Liver (tissue), 8 donors: ENCODE measurements at regions not wholly inside any gene's neighbourhood (a gene's known extent, or its start where the extent isn't known, plus 50 kb on each side); places are given as distances from the start of the nearest gene placed in this dataset.

ENCODE experiments used
- DNase-seq: peaks from one replicate; pipeline ENCODE4 v3.0.0-alpha.2; 2017; ENCODE audit warnings: low spot score
- H3K27ac ChIP-seq, 2 donors: one replicate each; pipeline ENCODE4 v1.7.0; 2013; ENCODE audit warnings: inconsistent platforms in 2 of 2, low read length in 2 of 2, control low read depth in 1 of 2, low read depth in 1 of 2, mild to moderate bottlenecking in 1 of 2
- H3K27me3 ChIP-seq, 4 donors: one replicate each; pipeline versions ENCODE4 v1.6.1 to v1.7.0; 2013; ENCODE audit warnings: low read length in 3 of 4, inconsistent platforms in 1 of 4, mild to moderate bottlenecking in 1 of 4, moderate library complexity in 1 of 4; ENCODE audit not compliant: control insufficient read depth in 4 of 4, insufficient read depth in 4 of 4
- H3K36me3 ChIP-seq, 4 donors: one replicate each; pipeline versions ENCODE4 v1.6.1 to v1.7.0; 2013; ENCODE audit warnings: low read length in 3 of 4, mild to moderate bottlenecking in 3 of 4, low read depth in 1 of 4, moderate library complexity in 1 of 4; ENCODE audit not compliant: control insufficient read depth in 4 of 4, insufficient read depth in 3 of 4
- H3K4me1 ChIP-seq, 4 donors: one replicate each; pipeline versions ENCODE4 v1.6.1 to v1.7.0; 2013; ENCODE audit warnings: low read length in 3 of 4, mild to moderate bottlenecking in 3 of 4, moderate library complexity in 1 of 4; ENCODE audit not compliant: control insufficient read depth in 4 of 4, insufficient read depth in 4 of 4
- H3K4me3 ChIP-seq, 3 donors: one replicate each; pipeline versions ENCODE4 v1.6.1 to v1.7.0; 2013; ENCODE audit warnings: low read length in 3 of 3, control low read depth in 1 of 3, low read depth in 1 of 3, mild to moderate bottlenecking in 1 of 3
- H3K9ac ChIP-seq, 2 donors: one replicate each; pipeline ENCODE4 v1.7.0; 2013; ENCODE audit warnings: low read length in 2 of 2, mild to moderate bottlenecking in 2 of 2, moderate library complexity in 2 of 2, control low read depth in 1 of 2, low read depth in 1 of 2
- H3K9me3 ChIP-seq, 4 donors: one replicate each; pipeline versions ENCODE4 v1.6.1 to v1.7.0; 2013; ENCODE audit warnings: low read length in 3 of 4; ENCODE audit not compliant: control insufficient read depth in 4 of 4
- ATF3 ChIP-seq: IDR thresholded peaks from 2 replicates; pipeline ENCODE4 v1.6.1; 2016; ENCODE audit warnings: antibody characterized with exemption
- CTCF ChIP-seq: fragments of 150-350 bp; IDR thresholded peaks from 2 replicates; pipeline ENCODE4 v1.5.1; 2017; ENCODE audit warnings: improper control_type of control experiment, low read depth, low read length; ENCODE audit not compliant: missing input control
- EGR1 ChIP-seq, 2 donors: IDR thresholded peaks; 2 replicates each; pipeline ENCODE4 v1.6.1; 2016 to 2018; ENCODE audit warnings: antibody characterized with exemption in 2 of 2, low read depth in 2 of 2
- FOXA1 ChIP-seq: IDR thresholded peaks from 2 replicates; pipeline ENCODE4 v1.6.1; 2016; ENCODE audit warnings: antibody characterized with exemption
- FOXA2 ChIP-seq: IDR thresholded peaks from 2 replicates; pipeline ENCODE4 v1.6.1; 2016; ENCODE audit warnings: antibody characterized with exemption
- HNF4A ChIP-seq, 2 donors: conservative IDR thresholded peaks; 2 replicates each; pipeline ENCODE4 v1.6.1; 2016; ENCODE audit warnings: antibody characterized with exemption in 2 of 2, mild to moderate bottlenecking in 2 of 2
- HNF4G ChIP-seq: IDR thresholded peaks from 2 replicates; pipeline ENCODE4 v1.6.1; 2016; ENCODE audit warnings: antibody characterized with exemption
- JUND ChIP-seq, 2 donors: IDR thresholded peaks; 2 replicates each; pipeline ENCODE4 v1.6.1; 2016; ENCODE audit warnings: antibody characterized with exemption in 2 of 2
- MAX ChIP-seq: IDR thresholded peaks from 2 replicates; pipeline ENCODE4 v1.6.1; 2016; ENCODE audit warnings: antibody characterized with exemption
- NR2F2 ChIP-seq: IDR thresholded peaks from 2 replicates; pipeline ENCODE4 v1.6.1; 2016; ENCODE audit warnings: antibody characterized with exemption
- RAD21 ChIP-seq, 2 donors: IDR thresholded peaks; 2 replicates each; pipeline ENCODE4 v1.6.1; 2016; ENCODE audit warnings: antibody characterized with exemption in 2 of 2, mild to moderate bottlenecking in 2 of 2
- REST ChIP-seq: IDR thresholded peaks from 2 replicates; pipeline ENCODE4 v1.6.1; 2016; ENCODE audit warnings: antibody characterized with exemption, mild to moderate bottlenecking
- RXRA ChIP-seq, 2 donors: IDR thresholded peaks; 2 replicates each; pipeline ENCODE4 v1.6.1; 2017 to 2018; ENCODE audit warnings: antibody characterized with exemption in 2 of 2, mild to moderate bottlenecking in 1 of 2
- SP1 ChIP-seq: IDR thresholded peaks from 2 replicates; pipeline ENCODE4 v1.6.1; 2018; ENCODE audit warnings: antibody characterized with exemption, mild to moderate bottlenecking
- TAF1 ChIP-seq: conservative IDR thresholded peaks from 2 replicates; pipeline ENCODE4 v1.6.1; 2016; ENCODE audit warnings: antibody characterized with exemption, mild to moderate bottlenecking
- YY1 ChIP-seq: IDR thresholded peaks from 2 replicates; pipeline ENCODE4 v1.6.1; 2016; ENCODE audit warnings: antibody characterized with exemption, mild to moderate bottlenecking
- WGBS: extraction: QIAGEN DNeasy Blood & Tissue Kit; methylation state at CpG from one replicate; pipeline ENCODE4 v1.1.7; 2013; 5-methylcytosine and 5-hydroxymethylcytosine counted together
- donor health status: healthy.
- donor health status: healthy.
- donor health status: healthy.
- donor health status: healthy.
- donor health status: healthy.

GRCh38 chr2:12096051-12096787 lies 349.8 kb downstream of the LPIN1 start:
- 73% methylated on average over 12 of the region's 12 CpGs for WGBS
- Histone ChIP-seq H3K27ac (no peak overlapping the region), H3K4me3 (no peak overlapping the region), H3K36me3 (no peaks in the 10 kb centered on the region), H3K4me1 (peaks cover 0 to 5% (median 0%) of the 10 kb centered on the region in 4 donors), H3K9me3 (no peaks in the 10 kb centered on the region), H3K9ac (no peak overlapping the region), H3K27me3 (no peaks in the 10 kb centered on the region)
- TF ChIP-seq FOXA2 (no peak), HNF4G (no peak), FOXA1 (no peak), REST (no peak), SP1 (no peak), YY1 (no peak), ATF3 (no peak), MAX (no peak), JUND (IDR thresholded peaks at IDR 0.05) (no peak), RAD21 (IDR thresholded peaks at IDR 0.05) (no peak), CTCF (no peak), EGR1 (IDR thresholded peaks at IDR 0.05; ENCODE audit: low read depth in 2 of 2) (no peak), RXRA (IDR thresholded peaks at IDR 0.05) (no peak), NR2F2 (no peak), HNF4A (conservative IDR thresholded peaks at IDR 0.05) (no peak), TAF1 (no peak)
- no peak for DNase-seq

GRCh38 chr2:12096788-12097449 lies 350.5 kb downstream of the LPIN1 start:
- Histone ChIP-seq H3K4me1 (peaks cover 0 to 5% (median 0%) of the 10 kb centered on the region in 4 donors), H3K4me3 (no peak overlapping the region), H3K27ac (no peak overlapping the region), H3K27me3 (no peaks in the 10 kb centered on the region), H3K9me3 (no peaks in the 10 kb centered on the region), H3K9ac (no peak overlapping the region), H3K36me3 (no peaks in the 10 kb centered on the region)
- 71% methylated on average over 7 of the region's 7 CpGs for WGBS
- DNase-seq, result no peak
- no peak for TF ChIP-seq TAF1
- no peak for TF ChIP-seq EGR1 (IDR thresholded peaks at IDR 0.05; ENCODE audit: low read depth in 2 of 2)
- no peak for TF ChIP-seq FOXA1
- no peak for TF ChIP-seq YY1
- TF ChIP-seq SP1, result no peak
- no peak for TF ChIP-seq JUND (IDR thresholded peaks at IDR 0.05)
- TF ChIP-seq ATF3, result no peak
- no peak for TF ChIP-seq HNF4A (conservative IDR thresholded peaks at IDR 0.05)
